HG03521 (cell line): ENCODE measurements at regions not wholly inside any gene's neighbourhood (a gene's known extent, or its start where the extent isn't known, plus 50 kb on each side); places are given as distances from the start of the nearest gene placed in this dataset.

ENCODE experiments used
- ATAC-seq: cut with Tn5 transposase; IDR thresholded peaks from one replicate; pipeline ENCODE4 v1.9.1; 2021; ENCODE audit warnings: mild to moderate bottlenecking, moderate library complexity; ENCODE audit not compliant: unreplicated experiment

DNA sequence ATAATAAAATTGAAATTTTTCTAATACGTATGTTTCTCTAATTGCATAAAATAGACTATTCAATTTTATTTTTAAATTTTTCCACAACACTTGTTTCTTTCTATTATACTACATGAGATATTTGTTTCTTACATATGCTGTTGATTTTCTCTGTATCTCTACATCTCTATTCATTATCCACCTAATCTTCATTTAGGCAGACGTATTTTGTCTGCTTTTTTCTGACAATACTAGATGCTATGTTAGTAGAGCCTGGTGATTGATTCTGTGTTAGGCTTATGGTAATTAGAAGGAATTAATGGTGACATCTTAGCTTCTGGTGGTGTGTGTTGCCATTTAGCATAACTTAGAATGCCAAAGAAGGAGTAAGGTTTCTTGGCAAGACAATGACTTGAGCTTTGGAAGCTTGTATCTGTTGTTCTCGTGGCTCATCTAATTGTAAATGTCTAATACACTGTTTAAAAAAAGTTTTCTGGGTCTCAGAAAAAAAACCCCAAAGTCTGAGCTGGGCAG is 1610.7 kb upstream of the PCDH20 start:
- ATAC-seq: no peak

GRCh38 chr13:63025741-63026140 is 1610.1 kb upstream of the PCDH20 start:
- ATAC-seq: no peak

- no peak for ATAC-seq
These were observed 1608.8 kb upstream of the PCDH20 start for GRCh38 chr13:63024458-63024857.

DNA sequence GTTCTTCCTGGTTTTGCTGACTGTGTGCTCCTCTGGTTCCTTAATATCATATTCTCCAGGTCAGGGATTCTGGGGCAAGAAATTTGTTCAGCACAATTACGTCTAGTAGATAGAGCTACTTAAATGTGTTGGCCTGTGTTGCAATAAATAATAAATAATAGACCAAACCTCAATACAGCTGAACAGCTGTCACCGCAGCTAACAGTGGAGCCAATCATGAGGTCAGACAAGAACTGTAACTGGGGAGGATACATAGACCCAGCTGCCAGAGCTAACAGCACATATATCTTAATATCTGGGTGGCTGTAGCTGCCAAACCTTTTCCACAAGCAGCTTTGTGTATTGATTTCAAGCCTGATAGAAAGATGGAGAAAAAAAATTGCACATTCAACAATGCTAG is 1596.3 kb upstream of the PCDH20 start:
- no peak for ATAC-seq

- ATAC-seq: no peak
These were observed 1594.5 kb upstream of the PCDH20 start for GRCh38 chr13:63010072-63010658.

GRCh38 chr13:63005625-63006024 is 1590.0 kb upstream of the PCDH20 start:
- ATAC-seq: no peak

- ATAC-seq: no peak
These were observed 1582.0 kb upstream of the PCDH20 start for GRCh38 chr13:62997696-62998095.

DNA sequence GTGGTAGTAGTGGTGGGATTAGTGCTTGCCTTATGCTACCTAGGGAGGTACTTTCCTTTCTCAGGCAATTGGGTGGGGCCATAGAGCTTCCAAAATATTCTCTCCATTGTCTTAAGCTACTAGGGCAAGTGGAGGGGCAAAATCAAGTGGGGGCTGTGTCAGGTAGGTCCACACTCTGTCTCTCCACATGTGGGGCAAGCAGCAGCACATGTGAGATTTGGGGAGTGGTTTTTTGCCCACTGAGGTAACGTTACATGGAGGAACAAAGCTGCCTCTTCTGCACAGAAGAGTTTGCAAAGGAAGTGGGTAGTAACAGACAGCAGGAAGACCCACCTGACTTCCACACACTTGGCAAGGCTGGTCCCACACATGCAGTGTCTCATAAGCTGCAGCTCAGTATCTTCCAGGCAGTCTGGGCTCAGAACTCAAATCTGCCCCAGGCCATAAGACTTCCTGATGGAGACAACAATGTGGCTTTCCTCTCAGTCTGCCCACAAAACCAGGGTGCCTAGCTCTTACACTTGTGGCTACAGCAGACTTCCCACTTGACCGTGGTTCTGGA is 1581.5 kb upstream of the PCDH20 start:
- ATAC-seq: no peak

GRCh38 chr13:62973804-62974203 is 1558.2 kb upstream of the PCDH20 start:
- no peak for ATAC-seq

DNA sequence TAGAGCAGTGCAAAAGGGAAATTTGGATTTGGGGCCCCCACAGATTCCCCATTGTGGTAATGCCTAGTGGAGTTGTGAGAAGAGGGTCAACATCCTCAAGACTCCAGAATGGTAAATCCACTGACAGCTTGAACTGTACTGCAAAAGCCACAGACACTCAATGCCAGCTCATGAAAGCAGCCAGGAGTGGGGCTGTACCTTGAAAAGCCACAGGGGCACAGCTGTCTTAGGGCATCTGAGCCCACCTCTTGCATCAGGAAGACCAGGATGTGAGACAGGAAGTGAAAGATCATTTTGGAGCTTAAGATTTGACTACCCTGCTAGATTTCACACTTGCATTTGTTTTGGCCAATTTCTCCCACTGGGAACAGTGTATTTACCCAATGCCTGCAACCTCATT is 1548.9 kb upstream of the PCDH20 start:
- no peak for ATAC-seq

- ATAC-seq: no peak
These were observed 1545.1 kb upstream of the PCDH20 start for GRCh38 chr13:62960723-62961122.

- ATAC-seq: no peak
These were observed 1518.2 kb upstream of the PCDH20 start for GRCh38 chr13:62933809-62934208.

- ATAC-seq: no peak
These were observed 1516.7 kb upstream of the PCDH20 start for GRCh38 chr13:62932256-62932883.

DNA sequence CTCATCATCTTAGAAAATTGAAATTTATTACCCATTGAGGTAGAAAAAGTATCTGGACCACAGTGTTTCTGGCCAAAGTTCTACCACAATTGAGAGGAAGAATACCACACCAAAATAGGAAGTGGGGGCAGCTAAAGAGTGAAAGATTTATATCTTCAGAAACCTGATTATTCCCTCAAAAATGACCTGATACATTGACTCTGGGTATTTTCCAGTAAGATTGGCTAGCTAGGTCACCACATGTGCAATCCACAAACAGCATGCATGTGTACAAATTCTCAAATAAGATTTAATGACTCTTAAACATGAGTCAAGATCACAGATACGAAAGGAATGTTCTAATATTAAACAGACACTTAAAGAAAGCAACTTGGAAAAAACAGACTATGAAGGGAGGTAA is 1516.2 kb upstream of the PCDH20 start:
- ATAC-seq: no peak

DNA sequence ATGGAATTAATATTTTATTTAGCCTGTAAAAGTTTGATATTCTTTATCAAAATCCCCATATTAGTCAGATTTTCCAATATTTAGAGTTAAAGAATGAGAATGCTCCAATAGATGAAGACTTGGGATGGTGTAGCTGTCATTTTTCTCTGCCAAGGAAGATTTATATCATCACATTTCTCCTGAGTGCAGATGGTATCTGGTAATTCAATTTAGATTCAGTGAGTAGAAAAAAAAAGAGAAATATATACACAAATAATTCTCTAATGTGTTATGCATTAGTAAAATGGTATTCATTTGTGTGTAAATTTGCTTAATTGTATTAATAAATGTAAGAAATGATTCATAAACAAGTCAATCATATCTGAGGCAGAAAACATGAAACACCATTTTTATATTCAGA is 1508.7 kb upstream of the PCDH20 start:
- no peak for ATAC-seq

DNA sequence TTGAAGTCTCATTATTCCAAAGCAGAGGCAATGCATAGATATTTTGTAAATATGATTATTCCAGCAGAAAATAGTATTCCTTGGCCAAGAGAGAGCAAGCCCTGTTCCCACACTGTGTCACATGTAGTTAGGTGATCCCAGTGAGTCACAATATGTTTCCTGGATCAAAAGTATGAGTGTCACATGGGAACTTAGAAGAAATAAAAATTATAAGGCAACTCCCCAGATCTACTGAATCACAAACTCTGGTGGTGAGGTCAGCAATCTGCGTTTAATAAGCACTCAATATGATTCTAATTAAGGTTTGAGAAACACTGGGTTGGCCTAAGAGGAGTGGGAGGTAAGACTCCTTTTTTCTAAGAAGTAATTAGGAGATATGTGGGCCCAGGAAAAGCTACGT is 1504.5 kb upstream of the PCDH20 start:
- ATAC-seq: no peak

DNA sequence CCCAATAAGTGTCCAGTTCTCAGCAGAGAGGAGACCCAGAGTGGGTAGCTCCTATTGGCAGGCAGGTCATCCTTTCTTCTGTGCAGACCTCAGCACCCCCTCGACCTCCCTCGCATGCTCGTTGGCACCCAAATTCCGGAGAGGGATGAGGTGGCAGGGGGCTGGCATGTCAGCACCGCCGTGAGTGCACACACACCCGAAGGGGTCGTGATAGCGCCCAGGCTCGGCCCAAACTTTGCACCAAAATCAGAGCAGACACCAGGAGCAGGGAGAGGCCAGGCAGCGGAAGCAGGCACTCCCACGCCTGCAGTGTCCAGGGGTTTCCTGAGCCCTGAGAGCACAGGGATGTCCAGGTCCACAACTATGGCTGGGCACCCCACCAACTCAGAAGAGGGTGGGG is 1503.8 kb upstream of the PCDH20 start:
- ATAC-seq: no peak

DNA sequence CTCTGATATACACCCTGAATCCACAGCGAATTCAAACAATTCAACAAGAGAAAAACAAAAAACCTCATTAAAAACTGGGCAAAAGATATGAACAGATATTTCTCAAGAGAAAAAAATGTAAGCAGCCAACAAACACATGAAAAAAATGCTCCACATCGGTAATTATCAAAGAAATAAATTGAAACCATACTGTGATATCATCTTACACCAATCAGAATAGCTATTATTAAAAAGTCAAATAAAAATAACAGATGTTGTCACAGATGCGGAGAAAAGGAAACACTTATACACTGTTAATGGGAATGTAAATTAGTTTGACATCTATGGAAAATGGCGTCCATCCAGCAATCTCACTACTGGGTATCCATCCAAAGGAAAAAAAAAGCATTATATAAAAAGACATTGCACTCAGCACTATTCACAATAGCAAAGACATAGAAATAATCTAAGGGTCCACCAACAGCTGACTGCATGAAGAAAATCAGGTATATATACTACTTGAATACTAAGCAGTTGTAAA is 1495.0 kb upstream of the PCDH20 start:
- no peak for ATAC-seq

DNA sequence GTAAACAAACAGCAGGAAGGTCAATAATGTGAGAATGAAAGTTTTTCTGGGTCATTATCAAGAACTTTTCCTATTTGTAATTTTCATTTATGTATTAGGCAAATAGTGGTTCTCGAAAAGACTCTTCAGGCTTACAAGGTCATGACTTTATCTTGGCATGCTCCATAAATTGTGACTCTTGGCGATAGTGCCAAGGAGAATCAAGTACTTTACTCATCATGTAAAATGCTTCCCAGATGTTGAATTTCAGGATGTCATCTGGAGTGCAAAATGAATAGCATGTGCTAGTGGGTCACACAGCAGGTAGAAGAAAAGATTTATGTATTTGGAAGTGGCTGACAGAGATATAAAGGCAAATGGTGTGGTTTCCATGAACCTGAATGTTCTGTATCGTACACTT is 1492.7 kb upstream of the PCDH20 start:
- no peak for ATAC-seq

DNA sequence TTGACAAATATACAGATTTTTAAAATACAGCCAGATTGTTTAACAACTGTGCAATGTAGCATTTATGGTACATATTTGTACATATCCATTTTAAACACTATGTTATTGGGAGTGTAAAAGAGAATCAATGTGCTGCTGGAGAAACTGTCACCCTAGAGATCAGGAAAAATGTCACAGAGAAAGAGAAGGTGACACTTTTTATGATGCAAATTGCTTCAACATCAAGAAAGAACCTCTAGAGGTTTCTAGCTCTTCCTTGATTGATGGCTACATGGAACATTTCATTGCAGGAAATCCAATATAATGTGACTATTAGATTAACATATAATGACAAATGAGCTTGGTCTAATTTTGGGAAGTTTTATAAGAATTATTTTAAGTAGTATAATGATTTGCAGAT is 1491.2 kb upstream of the PCDH20 start:
- ATAC-seq: no peak

DNA sequence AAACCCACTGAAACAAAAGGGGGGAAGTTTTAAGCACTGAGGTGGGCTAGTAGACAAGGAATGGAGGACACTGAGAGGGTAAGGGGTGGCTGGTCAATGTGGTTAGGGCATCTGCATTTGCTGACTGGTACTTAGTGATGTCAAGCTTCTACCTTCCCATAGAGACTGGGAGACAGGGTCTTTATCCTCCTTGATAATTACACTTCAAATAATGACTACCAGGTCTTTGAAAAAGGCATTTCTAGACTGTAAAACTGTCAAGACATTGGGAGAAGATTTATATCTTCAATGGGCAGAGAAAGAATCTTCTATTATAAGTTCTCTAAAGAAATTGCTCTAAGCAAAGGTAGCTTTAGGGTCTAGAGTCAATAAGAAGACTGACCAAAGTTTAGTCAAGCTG is 1490.8 kb upstream of the PCDH20 start:
- ATAC-seq: no peak

DNA sequence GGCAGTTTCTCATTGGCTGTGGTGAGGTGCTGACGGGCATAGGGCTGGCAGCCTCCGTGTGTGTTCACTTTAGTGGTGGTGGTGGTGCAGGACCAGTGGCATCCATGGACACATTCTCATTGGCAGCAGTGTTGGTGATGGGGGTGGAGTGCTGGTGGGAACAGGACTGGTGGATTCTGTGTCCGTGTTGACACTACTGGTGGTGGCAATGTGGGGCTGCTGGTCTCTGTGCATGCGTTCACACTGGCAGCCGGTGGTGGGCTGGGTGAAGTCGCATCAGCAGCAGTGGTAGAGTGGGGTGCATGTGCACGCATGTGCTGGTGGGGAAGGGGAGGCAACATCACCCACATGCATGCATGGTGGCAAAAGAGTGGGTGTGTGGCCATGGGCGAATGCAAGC is 1471.4 kb upstream of the PCDH20 start:
- ATAC-seq: no peak
